ENCODE measurements at regions not wholly inside any gene's neighbourhood (a gene's known extent, or its start where the extent isn't known, plus 50 kb on each side); places are given as distances from the start of the nearest gene placed in this dataset.

DNA sequence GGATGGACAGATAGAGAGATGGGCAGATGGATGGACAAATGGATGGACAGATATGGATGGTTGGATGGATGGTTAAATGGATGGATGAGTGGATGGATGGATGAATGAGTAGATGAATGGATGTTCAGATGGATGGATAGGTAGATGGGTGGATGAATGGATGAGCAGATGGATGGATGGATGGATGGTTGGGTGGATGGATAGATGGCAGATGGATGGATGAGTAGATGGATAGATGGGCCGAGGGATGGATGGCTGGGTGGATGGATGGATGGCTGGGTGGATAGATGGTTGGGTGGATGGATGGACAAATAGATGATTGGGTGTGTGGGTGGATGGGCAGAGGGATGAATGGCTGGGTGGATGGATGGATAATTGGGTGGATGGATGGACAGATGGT lies 98.9 kb upstream of the OTOS start:
- no peak for DNase-seq (ENCODE audit: low read depth in 1 of 2, low spot score in 2 of 2)
- TF ChIP-seq POLR2AphosphoS5 (IDR thresholded peaks at IDR 0.05; ENCODE audit: low read depth, low read length) (no peak), SP2 (IDR thresholded peaks at IDR 0.05; ENCODE audit: low read length) (no peak), KDM1A (IDR thresholded peaks at IDR 0.05; ENCODE audit: borderline replicate concordance, low read length) (no peak), HDAC2 (IDR thresholded peaks at IDR 0.05; ENCODE audit: borderline replicate concordance in 1 of 2, low read depth in 2 of 2, low read length in 2 of 2) (no peak), POLR2A (IDR thresholded peaks at IDR 0.05; ENCODE audit: control extremely low read depth in 1 of 2, low read depth in 2 of 2, low read length in 2 of 2) (no peak), SIX5 (IDR thresholded peaks at IDR 0.05; ENCODE audit: low read depth, low read length) (no peak), NANOG (IDR thresholded peaks at IDR 0.05; ENCODE audit: insufficient read depth, low read depth, low read length, poor library complexity, severe bottlenecking) (no peak), TCF12 (IDR thresholded peaks at IDR 0.05; ENCODE audit: low read depth, low read length) (no peak), TBP (IDR thresholded peaks at IDR 0.05; ENCODE audit: low read depth, low read length) (no peak), CHD1 (IDR thresholded peaks at IDR 0.05; ENCODE audit: low read depth, low read length) (no peak), SP4 (IDR thresholded peaks at IDR 0.05; ENCODE audit: low read length) (no peak), CTBP2 (IDR thresholded peaks at IDR 0.05; ENCODE audit: borderline replicate concordance, insufficient read depth, insufficient read length, low read length) (no peak), SIN3A (conservative IDR thresholded peaks at IDR 0.05 in 1 of 2, IDR thresholded peaks at IDR 0.05 in 1 of 2; ENCODE audit: low read depth in 1 of 2, low read length in 2 of 2) (no peak)
- TF ChIP-seq, protein P1, sequence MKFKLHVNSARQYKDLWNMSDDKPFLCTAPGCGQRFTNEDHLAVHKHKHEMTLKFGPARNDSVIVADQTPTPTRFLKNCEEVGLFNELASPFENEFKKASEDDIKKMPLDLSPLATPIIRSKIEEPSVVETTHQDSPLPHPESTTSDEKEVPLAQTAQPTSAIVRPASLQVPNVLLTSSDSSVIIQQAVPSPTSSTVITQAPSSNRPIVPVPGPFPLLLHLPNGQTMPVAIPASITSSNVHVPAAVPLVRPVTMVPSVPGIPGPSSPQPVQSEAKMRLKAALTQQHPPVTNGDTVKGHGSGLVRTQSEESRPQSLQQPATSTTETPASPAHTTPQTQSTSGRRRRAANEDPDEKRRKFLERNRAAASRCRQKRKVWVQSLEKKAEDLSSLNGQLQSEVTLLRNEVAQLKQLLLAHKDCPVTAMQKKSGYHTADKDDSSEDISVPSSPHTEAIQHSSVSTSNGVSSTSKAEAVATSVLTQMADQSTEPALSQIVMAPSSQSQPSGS (IDR thresholded peaks at IDR 0.05; ENCODE audit: low read length), result no peak

More for the DNA sequence above, 98.9 kb upstream of the OTOS start:
- CTCF ChIA-PET (ENCODE audit: partially characterized antibody), result no interaction called here
- Histone ChIP-seq H2BK12ac (ENCODE audit: low read depth, low read length) (no peak overlapping the region), H3K23ac (ENCODE audit: insufficient read length) (no peak overlapping the region), H4K5ac (ENCODE audit: insufficient read length, low read depth, low read length) (no peak overlapping the region), H3K4me2 (ENCODE audit: insufficient read depth in 1 of 2, low read depth in 2 of 2, low read length in 2 of 2) (no peak overlapping the region), H2BK120ac (replicated peaks; ENCODE audit: low read depth, low read length) (no peak overlapping the region), H4K91ac (replicated peaks; ENCODE audit: insufficient read length, low read length) (no peak overlapping the region), H3K27ac (ENCODE audit: low read depth, low read length) (no peak overlapping the region), H3K9me3 (ENCODE audit: insufficient read depth in 2 of 2, low read depth in 1 of 2, low read length in 1 of 2) (no peaks in the 10 kb centered on the region), H3K56ac (replicated peaks; ENCODE audit: insufficient read length, low read depth, low read length) (peak overlapping the region; percentile 49), H3K27me3 (replicated peaks in 1 of 4; ENCODE audit: control insufficient read depth in 3 of 4, extremely low read depth in 1 of 4, insufficient read depth in 3 of 4, low read length in 3 of 4) (peaks cover 0 to 2% (median 0%) of the 10 kb centered on the region in 4 experiments; a peak in 3 of 7 replicates), H3K79me1 (ENCODE audit: low read depth, low read length) (no peaks in the 10 kb centered on the region), H4K8ac (ENCODE audit: extremely low read depth, insufficient read depth, low read length) (no peak overlapping the region), H3K18ac (ENCODE audit: extremely low read depth, low read length) (no peak overlapping the region), H3K9ac (replicated peaks in 1 of 4; ENCODE audit: extremely low read depth in 1 of 4, low read depth in 3 of 4, low read length in 3 of 4) (no peak overlapping the region), H3K23me2 (ENCODE audit: low read depth, low read length) (peaks cover 5% of the 10 kb centered on the region; the same call in 1 of the 2 replicates), H3K4me3 (ENCODE audit: extremely low read depth in 1 of 4, insufficient read depth in 2 of 4, low read depth in 3 of 4, low read length in 4 of 4) (no peak overlapping the region), H2BK20ac (ENCODE audit: low read length) (no peak overlapping the region), H4K20me1 (replicated peaks in 1 of 2; ENCODE audit: control insufficient read depth in 1 of 2, insufficient read depth in 2 of 2, low read length in 2 of 2) (peaks cover 1 to 4% of the 10 kb centered on the region in 2 experiments), H3K14ac (ENCODE audit: insufficient read length) (no peak overlapping the region), H2BK5ac (ENCODE audit: low read depth, low read length) (no peak overlapping the region), H2BK15ac (ENCODE audit: low read length) (no peak overlapping the region), H3K79me2 (ENCODE audit: control insufficient read depth in 1 of 2, insufficient read depth in 2 of 2, low read length in 2 of 2) (no peaks in the 10 kb centered on the region), H2AK5ac (ENCODE audit: low read depth, low read length) (no peak overlapping the region), H3K4me1 (replicated peaks in 1 of 4; ENCODE audit: control insufficient read depth in 3 of 4, insufficient read depth in 4 of 4, low read length in 3 of 4) (peaks cover 0 to under 1% (median 0%) of the 10 kb centered on the region in 4 experiments; a peak in 4 of 7 replicates), H3K36me3 (ENCODE audit: control insufficient read depth in 2 of 4, insufficient read depth in 4 of 4, low read length in 3 of 4) (no peaks in the 10 kb centered on the region), H3K4ac (replicated peaks; ENCODE audit: insufficient read length, low read depth, low read length) (no peak overlapping the region), H2AFZ (ENCODE audit: low read length) (no peak overlapping the region)
- FAIRE-seq, result no peak
- WGBS, 2 experiments (ENCODE audit: extremely low coverage in 1 of 2, insufficient coverage in 1 of 2, insufficient read length in 1 of 2, insufficient replicate concordance in 2 of 2, low coverage in 1 of 2, low lambda C conversion rate in 2 of 2, missing lambda C conversion rate in 1 of 2), result 92% methylated on average over 1 of the region's 1 CpG; no CpG with 5 or more reads in 1 of the 2 experiments
- POLR2A ChIA-PET (ENCODE audit: partially characterized antibody), result no interaction called here

All from H1 (cell line).